AG10803 (cell line): ENCODE measurements at regions not wholly inside any gene's neighbourhood (a gene's known extent, or its start where the extent isn't known, plus 50 kb on each side); places are given as distances from the start of the nearest gene placed in this dataset.

Experiments used
- DNase-seq: peaks from one replicate; pipeline ENCODE4 v3.0.0; 2010; ENCODE audit warnings: low read depth
- H3K4me3 ChIP-seq: 2 replicates; pipeline ENCODE4 v1.5.1; 2011; ENCODE audit warnings: mild to moderate bottlenecking, low read length, control low read depth
- TF ChIP-seq, protein P1 (sequence below): conservative IDR thresholded peaks from 2 replicates; pipeline ENCODE4 v1.5.1; 2011; ENCODE audit warnings: mild to moderate bottlenecking, low read length, control low read depth, inconsistent platforms

GRCh38 chr22:47583959-47584562 is 821.6 kb downstream of the TBC1D22A start:
- TF ChIP-seq, protein P1, sequence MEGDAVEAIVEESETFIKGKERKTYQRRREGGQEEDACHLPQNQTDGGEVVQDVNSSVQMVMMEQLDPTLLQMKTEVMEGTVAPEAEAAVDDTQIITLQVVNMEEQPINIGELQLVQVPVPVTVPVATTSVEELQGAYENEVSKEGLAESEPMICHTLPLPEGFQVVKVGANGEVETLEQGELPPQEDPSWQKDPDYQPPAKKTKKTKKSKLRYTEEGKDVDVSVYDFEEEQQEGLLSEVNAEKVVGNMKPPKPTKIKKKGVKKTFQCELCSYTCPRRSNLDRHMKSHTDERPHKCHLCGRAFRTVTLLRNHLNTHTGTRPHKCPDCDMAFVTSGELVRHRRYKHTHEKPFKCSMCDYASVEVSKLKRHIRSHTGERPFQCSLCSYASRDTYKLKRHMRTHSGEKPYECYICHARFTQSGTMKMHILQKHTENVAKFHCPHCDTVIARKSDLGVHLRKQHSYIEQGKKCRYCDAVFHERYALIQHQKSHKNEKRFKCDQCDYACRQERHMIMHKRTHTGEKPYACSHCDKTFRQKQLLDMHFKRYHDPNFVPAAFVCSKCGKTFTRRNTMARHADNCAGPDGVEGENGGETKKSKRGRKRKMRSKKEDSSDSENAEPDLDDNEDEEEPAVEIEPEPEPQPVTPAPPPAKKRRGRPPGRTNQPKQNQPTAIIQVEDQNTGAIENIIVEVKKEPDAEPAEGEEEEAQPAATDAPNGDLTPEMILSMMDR, result no peak
- no peak overlapping the region for H3K4me3 ChIP-seq
- no peak for DNase-seq

DNA sequence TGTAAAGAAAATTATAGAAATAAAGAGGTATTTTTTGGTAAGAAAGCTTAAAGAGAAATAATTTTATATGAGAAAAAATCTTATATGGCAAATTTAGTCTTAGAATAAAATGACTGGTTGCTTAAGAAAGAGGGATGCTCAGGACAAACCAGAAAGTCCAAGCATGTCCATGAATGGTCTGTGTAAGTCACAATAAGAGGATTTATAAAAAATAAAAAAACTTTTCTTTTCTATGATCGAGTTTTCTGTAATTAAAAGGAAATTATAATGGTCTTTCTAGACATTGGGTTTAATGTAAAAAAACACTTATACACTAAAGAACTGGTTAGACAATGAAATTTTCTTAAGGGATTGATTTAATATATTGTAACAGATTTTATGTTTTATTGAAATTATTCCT is 819.6 kb downstream of the TBC1D22A start:
- DNase-seq, result no peak
- no peak overlapping the region for H3K4me3 ChIP-seq
- TF ChIP-seq, protein P1, result no peak

DNA sequence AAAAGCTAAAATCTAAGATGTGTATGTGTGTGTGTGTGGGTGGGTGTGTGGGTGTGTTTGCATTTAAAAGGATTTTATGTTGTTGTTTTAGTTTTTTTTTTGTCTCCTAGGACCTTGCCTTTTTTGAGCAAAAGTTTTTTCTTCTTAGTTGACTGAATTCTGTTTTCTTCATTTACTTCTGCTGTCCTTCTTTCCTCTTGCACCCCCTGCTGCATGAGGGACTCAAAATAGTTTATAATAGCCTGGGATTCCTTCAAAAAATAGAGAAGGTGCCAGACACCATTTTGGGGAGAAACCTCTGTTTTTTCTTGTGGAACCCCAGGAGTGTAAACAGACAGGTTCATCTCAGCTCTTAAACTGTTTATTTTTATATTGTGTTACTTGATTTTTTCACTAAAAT is 817.7 kb downstream of the TBC1D22A start:
- no peak for DNase-seq

DNA sequence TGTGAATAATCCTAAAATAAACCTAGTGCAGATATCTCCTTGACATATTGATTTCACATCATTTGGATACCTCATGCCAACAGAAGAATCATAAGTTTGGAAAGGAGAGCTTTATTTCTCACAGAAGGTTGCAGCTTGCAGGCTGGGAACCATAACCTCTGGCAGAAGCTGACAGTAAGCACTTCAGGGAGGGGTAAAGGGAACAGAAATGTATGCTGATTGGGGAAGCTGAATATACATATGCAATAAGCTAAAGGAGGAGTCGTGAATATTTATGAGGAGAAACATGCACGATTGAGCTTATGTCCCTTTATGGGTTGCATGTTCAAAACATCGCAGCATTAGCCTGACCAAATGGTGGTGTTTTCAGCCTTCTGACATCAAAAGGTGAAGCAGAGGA is 814.5 kb downstream of the TBC1D22A start:
- no peak for DNase-seq
- TF ChIP-seq, protein P1, result no peak
- no peak overlapping the region for H3K4me3 ChIP-seq

More for the DNA sequence above, 817.7 kb downstream of the TBC1D22A start:
- TF ChIP-seq, protein P1, result no peak
- no peak overlapping the region for H3K4me3 ChIP-seq

DNA sequence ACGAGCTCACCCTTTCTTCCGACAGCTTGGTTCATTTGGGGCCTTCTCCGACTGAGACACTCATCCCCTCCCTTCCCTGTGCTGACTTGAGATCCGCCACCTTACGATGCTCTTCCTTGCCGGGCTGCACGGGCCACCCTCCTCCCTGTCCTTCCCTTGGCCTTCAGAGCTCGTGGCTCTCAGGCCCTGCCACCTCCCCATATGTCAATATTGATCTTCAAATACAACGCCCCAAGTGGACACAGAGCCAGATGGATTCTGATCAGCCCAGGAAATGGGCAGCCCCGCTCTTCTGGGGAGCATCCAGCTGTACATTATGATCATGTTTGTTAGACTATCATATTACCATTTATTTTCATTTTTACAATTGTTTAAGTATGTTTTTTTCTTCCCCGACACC is 812.8 kb downstream of the TBC1D22A start:
- DNase-seq, result no peak
- H3K4me3 ChIP-seq, result no peak overlapping the region
- TF ChIP-seq, protein P1, result no peak

DNA sequence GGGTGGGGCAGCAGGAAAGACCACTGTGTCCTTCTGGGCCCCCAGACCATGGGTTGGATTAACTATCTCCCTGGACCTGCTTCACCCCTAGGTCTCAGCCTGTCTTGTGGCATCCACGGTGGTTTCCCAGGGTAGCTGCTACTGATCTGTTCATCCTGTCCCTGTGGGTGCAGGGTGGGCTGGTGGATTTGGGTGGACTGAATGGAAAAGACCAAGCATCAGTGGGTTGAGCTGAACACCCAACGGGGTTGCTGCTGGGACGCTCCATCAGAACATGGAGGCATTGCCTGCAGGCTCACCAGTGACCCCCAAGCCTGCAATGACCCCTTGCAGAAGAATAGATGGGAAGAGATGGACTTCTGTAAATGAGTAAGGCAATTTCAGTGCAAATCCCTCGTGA is 812.1 kb downstream of the TBC1D22A start:
- H3K4me3 ChIP-seq, result no peak overlapping the region
- TF ChIP-seq, protein P1, result no peak
- no peak for DNase-seq

GRCh38 chr22:47573141-47573540 is 810.7 kb downstream of the TBC1D22A start:
- TF ChIP-seq, protein P1, result no peak
- no peak overlapping the region for H3K4me3 ChIP-seq
- no peak for DNase-seq
